ENCODE measurements at regions not wholly inside any gene's neighbourhood (a gene's known extent, or its start where the extent isn't known, plus 50 kb on each side); places are given as distances from the start of the nearest gene placed in this dataset.
"Not testable (repeated sequence)": the region's sequence is repeated elsewhere in the genome, so short reads cannot be mapped to it uniquely, and the experiment has no call there.

DNA sequence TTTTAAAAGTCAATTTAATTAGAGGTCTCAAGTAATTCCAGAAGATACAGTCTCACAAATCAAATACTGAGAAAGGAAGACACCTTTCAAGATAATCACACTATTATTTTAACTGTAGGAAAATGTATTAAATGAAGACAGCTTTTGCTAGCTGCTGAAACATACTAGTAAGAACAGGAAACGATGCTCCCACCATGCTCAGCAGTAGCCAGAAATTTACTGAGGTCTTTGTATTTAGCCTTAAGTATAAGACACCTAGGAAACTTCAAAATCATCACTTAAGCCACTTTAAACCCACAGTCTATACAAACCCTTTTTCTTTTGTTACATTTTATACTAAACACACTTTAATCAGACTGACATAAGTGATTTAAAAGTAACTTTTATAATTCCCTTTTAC lies 72.7 kb upstream of the NPIPB12 start:
- DNase-seq (ENCODE audit: low read depth, low spot score), result not testable (repeated sequence)

DNA sequence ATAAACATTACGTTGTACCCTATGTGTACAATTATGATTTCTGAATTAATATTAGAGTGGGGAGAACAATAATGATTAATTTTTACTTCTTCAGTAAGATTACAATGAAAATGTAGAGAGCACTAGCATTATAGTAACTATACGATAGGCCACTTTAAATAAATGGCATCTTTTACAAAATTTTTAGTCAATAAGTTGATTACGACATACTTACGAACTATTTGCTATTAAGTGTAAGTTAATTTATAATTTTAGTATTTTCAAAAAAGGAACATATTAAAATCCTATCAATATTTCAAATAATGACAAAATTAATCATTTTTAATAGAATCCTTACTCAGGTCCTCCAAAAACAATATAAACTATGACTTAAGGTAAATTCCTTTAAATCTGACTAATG lies 75.6 kb upstream of the NPIPB12 start:
- DNase-seq (ENCODE audit: low read depth, low spot score), result not testable (repeated sequence)

DNA sequence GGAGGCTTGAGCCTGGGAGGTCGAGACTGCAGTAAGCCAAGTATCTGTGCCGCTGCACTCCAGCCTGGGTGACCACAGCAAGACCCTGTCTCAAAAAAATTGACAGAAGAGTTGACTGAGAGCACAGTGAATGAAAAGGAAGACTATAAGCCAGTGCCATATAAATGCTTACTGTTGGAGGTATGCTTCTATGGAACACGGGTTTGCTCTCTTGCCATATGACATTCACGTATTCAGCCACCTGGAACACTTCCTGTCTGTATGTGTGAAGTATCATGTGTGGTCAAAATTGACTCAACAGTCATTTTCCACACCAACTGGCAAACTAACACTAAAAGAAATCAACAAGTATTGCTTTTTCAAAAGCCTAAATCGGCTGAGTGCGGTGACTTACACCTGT lies 71.1 kb upstream of the SPN start:
- DNase-seq (ENCODE audit: low read depth, low spot score), result not testable (repeated sequence)

DNA sequence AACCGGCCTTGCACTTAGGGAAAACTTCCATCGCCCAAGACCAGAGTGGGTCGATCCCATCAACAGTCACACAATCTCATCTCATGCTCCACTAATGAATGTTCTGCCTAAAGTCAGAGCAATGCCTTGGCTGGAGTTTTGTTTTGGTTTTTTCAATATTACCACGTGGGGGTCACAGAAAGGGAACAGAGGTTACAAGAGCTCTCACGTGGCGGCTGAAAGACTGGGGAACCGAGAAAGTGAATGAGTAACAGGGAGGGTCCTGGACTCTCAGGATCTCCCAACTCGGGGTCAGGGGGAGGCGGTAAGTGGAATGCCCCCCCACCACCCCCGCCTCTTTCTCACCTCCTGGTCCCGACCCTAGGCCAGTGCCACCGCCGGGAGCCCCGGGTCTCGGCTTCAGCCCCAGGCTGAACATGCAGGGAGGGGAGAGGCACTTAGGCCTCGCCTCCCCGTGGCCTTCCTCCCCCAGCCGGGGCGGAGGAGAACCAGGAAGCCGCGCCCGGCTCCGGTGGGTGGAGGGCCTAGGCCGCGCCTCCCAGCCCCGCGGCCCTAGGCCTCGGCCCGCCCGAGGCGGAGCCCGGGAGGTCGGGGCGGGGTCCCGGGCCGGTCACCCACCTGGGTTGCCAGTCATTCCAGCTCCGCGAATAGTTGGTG lies 68.7 kb upstream of the SPN start:
- DNase-seq (ENCODE audit: low read depth, low spot score), result not testable (repeated sequence)

DNA sequence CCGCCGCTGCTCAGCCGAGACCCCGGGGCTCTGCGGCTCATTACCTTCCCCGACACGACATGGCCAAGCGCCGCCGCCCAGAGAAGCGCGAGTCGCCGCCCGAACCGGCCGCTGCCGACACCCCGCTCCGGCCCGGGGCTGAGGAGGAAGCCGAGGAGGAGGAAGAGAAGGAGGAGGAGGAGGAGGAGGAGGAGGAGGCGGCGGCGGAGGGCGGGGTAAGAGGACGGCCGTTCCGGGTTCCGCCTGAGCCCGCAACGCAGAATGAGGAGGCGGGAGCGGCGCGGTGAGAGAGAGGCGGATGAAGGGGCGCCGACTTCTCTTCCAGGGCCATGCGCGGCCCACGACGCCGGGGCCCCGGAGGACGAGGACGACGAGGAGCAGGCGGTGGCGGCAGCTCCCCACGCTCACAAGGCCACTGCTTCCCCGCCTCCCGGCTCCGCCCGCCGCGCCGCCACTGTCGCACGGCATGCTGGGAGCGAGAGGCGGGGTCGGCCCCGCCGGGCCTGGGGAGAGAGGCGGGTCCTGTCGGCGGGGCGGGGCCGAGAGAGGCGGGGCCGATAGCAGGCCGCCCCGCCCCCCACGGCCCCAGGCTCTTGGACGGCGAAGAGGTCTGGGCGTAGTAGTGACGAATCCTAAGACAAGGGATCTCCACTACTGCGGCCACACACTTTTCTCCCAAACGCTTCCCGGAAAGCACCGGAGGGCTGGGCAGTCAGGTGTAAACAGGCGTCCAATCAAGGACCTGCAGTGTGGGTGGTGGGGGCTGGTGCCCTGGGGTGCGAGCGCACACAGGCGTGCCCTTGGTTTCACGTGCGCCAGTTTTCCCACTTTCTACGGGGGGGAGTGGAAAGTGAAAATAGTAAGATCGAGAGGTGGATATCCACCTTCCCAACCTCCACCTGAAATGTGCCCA lies 67.9 kb upstream of the SPN start:
- DNase-seq (ENCODE audit: low read depth, low spot score), result peak; percentile 80

DNA sequence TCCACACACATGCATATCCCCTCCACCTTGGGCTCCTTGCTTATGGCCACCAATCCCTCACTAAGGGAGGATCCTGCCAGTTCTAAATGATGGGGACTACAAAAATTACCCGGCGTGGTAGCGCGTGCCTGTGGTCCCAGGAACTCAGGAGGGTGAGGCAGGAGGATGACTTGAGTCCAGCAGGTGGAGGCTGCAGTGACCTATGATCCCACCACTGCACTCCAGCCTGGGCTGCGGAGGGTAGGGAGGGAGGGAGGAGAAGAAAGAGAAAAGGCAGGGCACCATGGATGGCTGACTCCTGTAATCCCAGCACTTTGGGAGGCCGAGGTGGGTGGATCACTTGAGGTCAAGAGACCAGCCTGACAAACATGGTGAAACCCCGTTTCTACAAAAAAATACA lies 66.0 kb upstream of the SPN start:
- not testable (repeated sequence) for DNase-seq (ENCODE audit: low read depth, low spot score)

DNA sequence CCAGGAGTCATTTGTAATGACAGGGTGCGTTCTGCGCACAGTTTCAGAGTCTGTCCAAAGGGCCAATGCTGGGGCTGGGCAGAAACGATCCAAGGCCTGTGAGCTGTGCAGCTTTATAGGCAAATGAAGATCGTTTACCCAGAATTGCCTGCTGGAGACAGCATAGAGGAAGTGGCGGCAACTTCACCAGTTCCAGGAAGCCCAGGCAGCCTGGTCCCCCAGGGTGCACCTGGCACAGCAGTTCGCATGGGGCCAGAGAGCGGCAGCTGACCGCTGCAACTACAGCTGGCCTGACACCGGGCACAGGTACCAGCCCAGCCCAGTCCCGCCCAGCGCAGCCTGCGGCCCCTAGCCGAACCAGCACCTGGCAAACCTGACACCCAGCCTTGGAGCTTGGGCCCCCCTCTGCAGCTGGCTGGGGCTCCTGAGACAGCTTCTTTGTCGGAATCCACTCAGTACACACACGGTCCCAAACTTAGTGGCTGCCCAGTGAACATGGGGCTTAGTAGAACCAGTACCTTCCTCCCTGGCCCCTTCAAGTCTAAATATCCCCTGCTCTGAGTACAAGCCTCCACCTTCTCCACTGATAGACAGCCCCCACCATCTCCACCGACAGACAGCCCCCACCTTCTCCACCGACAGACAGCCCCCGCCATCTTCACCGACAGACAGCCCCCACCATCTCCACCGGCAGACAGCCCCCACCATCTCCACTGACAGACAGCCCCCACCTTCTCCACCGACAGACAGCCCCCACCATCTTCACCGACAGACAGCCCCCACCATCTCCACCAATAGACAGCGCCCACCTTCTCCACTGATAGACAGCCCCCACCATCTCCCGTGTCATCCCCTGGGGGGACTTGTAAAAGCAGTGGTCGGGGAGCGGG lies 62.7 kb upstream of the SPN start:
- not testable (repeated sequence) for DNase-seq (ENCODE audit: low read depth, low spot score)

DNA sequence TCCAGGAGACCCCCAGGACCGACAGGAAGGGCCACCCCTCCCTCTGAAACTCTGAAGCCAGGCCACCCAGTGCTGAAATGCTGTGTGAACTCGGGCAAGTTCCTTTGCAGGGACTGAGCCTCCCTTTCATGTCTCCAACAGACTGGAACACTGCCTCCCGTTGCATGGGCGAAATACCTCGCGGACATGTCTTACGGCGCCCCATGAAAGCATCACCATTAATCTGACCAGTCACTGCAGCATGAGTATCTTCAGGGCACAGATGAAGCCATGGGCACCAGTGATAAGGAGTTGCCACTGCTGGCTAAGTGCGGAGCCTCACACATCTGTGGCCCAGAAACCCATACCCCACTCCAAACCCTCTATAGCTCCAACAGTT lies 60.8 kb upstream of the SPN start:
- not testable (repeated sequence) for DNase-seq (ENCODE audit: low read depth, low spot score)

DNA sequence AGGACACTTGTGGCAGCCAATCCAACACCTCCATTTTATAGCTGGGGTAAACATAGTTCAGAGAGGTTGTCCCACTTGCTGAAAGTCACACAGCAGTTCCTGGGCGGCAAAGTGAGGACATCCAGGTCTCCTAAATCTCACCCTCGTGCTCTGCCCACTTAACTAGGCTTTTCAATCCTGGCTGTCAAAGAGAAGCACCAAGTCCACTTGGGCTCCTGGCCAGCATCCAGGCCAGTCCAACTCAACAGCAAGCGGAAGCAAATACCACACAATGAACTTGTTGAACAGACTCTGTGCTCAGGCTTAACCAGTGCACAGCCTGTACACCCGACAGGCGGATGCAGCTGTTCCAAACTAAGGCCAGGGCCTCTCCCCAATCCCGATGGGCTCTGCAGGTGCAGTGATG lies 60.4 kb upstream of the SPN start:
- not testable (repeated sequence) for DNase-seq (ENCODE audit: low read depth, low spot score)

DNA sequence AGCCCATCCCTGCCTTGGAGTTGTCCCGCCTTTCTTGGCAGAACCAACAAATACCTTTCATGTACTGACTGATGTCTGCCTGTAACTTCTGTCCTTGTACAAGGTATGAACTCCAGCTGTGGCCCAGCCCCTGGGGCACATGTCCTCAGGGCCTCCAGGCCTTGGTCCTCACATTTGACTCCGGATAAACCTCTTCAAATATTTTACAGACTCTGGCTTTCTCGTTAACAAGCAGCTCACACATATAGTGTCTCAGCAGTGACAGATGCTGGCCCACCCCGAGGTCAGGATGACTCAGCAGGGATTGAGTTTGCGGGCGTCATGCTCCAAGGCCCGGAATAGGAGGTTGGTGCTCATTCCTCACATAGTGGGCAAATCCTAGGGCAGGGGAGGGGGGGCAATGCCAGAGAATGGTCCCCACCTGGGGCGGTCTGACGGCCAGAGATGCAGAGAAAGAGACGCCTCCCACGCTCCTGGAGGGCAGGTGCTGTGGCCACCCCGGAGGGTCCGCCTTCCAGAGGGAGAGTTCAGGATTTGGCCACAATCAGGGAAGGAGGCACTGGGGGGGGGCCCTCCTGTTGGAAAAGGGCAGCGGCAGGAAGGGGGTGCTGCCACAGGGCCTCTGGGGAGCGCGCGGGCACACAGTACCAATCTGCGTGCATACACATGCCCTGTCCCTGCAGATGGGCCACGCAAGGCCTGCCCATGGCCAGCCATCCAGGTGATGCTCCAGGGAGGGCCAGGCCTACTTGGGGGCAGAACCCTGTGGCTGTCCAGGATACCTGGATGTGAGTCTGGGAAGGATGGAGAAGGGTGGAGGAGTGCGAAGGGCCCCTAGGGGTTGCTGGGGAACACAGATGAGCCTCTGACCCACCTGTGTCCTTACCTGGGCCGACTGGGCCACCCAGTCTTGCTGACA lies 58.2 kb upstream of the SPN start:
- DNase-seq (ENCODE audit: low read depth, low spot score), result not testable (repeated sequence)

DNA sequence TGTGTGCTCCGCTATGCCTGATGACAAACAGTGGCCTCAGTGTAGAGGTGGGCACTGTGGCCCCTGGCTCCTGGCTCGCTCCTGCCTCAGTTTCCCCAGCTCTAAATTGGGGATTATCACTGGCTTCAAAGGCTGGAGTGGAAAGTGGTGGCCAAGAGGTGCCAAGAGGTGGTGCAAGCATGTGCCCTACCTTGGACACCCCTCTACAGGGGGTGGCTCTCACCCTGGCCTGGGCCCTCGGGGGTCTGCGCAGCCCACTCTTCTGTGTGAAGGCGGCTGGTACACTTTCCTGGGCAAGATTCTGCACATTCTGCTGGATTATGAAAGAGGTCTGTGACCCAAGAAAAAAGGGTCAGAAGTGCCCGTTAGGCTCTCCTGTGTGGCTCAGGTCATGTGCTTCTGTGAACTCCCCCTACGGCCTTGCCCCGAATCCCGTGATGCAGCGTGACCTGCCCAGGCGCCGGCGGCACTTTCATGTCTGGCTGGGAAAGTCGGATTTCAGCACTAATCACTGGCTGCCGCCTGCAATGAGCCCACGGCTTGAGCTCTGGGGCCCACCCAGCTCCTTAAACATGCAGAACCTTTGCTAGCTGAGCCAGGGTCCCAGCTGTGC lies 57.3 kb upstream of the SPN start:
- not testable (repeated sequence) for DNase-seq (ENCODE audit: low read depth, low spot score)

DNA sequence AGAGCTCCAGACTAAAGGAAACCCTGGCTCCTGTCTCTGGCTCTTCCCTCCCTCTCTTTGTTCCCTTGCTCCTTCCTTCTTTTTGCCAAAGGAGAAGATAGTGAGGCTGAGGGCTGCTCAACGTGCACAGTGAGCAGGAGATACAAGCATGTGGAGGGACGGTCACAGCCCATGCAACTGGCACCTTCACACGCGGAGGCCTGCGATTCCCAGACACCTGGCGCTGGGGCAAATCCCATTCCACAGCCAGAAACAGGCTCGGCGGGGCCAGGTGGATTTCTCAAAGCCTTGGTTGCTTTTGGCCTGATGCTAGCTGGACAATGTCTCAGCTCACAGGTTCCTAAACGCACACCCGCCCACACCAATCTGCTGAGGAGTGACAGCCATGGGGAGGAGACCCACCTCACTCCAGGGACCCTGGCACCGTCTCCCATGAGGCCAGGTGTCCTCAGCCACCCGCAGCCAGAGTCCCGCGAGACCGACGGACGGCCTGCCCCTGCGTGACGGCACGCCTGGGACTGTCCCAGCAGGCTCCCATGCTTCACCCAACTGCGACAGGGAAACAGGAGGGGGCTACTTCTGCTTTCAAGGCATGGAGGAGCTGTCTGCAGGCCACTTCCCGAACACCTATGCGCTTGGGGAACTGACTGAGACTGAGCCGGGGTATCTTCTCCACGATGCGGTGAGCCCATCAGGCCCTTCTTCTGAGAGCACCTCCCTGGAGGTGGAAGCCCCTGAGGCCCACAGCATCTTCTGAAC lies 56.2 kb upstream of the SPN start:
- DNase-seq (ENCODE audit: low read depth, low spot score), result not testable (repeated sequence)

DNA sequence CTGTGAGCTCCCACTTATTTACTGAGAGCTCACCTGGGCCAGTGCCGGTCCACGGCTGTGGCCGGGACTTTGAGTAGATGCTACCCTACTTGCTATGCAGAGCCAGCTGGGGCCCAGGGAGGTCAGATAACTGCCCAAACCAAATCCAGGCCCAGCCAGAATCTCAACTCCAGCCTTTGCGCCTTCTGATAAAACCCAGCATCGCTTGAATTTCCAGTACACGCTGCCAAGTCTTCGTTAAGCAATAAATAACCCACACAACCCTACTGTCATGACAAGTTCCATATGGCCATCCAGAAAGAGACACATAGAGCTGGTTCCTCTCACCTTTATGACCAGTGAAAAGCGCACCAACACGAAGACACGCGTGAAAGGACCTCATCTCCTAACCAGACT lies 55.6 kb upstream of the SPN start:
- DNase-seq (ENCODE audit: low read depth, low spot score), result not testable (repeated sequence)

DNA sequence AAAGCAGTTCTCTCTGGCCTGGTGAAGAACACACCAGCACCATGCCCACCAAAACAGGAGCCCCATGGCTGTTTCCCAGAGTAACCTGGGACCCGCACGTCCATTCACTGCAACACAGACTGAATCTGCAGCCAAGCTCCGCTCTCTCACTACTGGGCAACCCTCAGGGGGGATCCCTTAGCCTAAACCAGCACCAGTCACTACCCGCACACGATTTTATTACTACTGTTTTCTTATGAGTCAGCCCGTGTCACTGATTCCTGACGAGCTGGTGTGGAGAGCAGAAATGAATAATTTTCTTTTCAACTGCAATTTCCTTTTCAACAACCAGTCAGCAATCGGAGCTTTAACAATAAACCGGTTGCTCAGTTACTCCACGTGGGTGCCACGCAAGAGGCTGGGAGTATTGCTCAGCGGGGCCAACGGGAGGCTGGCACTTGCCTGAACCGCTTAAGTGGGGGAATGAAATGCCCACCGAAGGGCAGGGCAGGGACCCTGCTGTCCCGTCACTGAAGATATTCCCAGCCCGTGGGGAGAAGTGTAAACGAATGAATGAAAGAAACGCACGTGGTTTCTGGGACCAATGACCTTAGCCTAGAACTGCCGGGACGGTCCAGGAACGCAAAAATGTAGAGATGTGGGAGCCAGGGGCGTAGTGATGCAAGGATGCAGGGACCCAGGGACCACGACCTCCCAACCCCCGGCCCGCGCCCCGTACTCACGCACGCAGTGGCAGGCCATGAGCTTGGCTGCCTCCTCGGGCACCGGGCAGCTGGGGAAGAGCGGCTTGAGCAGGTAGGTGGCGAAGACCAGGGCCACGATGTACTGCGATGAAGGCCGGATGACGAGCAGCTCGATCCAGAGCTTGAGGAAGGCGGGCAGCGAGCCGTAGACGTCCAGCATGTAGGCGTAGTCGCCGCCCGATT lies 50.4 kb upstream of the SPN start:
- DNase-seq (ENCODE audit: low read depth, low spot score), result not testable (repeated sequence)
